WI38 (cell line): ENCODE measurements at regions not wholly inside any gene's neighbourhood (a gene's known extent, or its start where the extent isn't known, plus 50 kb on each side); places are given as distances from the start of the nearest gene placed in this dataset.
A peak's percentile ranks its signal among the peaks of the same experiment; 100 is the strongest.

ENCODE experiments used
- H3K4me3 ChIP-seq: 2 replicates; pipeline ENCODE4 v1.5.1; 2011; ENCODE audit warnings: low read depth, mild to moderate bottlenecking, control low read depth, low read length
- TF ChIP-seq, protein P1 (sequence below): IDR thresholded peaks from 2 replicates; pipeline ENCODE4 v1.5.1; 2012; ENCODE audit warnings: low read depth, mild to moderate bottlenecking, control low read depth, low read length

- no peak overlapping the region for H3K4me3 ChIP-seq
- TF ChIP-seq, protein P1, sequence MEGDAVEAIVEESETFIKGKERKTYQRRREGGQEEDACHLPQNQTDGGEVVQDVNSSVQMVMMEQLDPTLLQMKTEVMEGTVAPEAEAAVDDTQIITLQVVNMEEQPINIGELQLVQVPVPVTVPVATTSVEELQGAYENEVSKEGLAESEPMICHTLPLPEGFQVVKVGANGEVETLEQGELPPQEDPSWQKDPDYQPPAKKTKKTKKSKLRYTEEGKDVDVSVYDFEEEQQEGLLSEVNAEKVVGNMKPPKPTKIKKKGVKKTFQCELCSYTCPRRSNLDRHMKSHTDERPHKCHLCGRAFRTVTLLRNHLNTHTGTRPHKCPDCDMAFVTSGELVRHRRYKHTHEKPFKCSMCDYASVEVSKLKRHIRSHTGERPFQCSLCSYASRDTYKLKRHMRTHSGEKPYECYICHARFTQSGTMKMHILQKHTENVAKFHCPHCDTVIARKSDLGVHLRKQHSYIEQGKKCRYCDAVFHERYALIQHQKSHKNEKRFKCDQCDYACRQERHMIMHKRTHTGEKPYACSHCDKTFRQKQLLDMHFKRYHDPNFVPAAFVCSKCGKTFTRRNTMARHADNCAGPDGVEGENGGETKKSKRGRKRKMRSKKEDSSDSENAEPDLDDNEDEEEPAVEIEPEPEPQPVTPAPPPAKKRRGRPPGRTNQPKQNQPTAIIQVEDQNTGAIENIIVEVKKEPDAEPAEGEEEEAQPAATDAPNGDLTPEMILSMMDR: no peak
Measured at GRCh38 chr7:91633013-91633441, 247.5 kb downstream of the MTERF1 start.

- H3K4me3 ChIP-seq: no peak overlapping the region
- TF ChIP-seq, protein P1: no peak
Measured at GRCh38 chr7:91634485-91635177, 245.9 kb downstream of the MTERF1 start.

DNA sequence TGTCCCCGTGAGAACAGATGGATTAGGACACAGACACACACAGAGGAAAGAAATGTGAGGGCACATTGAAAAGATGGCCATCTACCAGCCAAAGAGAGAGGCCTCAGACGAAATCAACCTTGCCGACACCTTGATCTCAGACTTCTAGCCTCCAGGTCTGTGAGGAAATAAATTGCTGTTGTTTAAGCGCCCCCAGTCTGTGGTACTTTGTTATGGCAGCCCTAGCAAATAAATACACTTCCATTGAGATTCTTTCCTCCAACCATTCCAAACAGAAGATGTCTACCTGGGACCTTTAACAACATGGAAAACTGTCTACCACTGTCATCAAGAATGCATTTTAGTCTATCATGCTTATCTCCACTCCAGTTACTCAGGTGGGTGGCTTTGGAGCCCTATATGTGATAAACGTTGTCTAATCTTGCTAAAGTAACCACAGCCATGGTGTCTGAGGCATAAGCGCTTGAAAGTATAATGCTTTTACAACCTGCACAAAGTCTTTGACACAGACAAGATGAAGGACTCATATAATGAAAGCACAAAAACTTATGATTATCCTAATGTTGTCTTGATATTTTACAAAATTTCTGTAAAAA, 244.3 kb downstream of the MTERF1 start:
- no peak overlapping the region for H3K4me3 ChIP-seq
- TF ChIP-seq, protein P1: peak; percentile 13; the same call in 1 of the 2 replicates

- TF ChIP-seq, protein P1: no peak
- H3K4me3 ChIP-seq: no peak overlapping the region
Measured at GRCh38 chr7:91636728-91637127, 243.8 kb downstream of the MTERF1 start.

GRCh38 chr7:91644256-91644655, 236.2 kb downstream of the MTERF1 start:
- TF ChIP-seq, protein P1: no peak
- H3K4me3 ChIP-seq: no peak overlapping the region

DNA sequence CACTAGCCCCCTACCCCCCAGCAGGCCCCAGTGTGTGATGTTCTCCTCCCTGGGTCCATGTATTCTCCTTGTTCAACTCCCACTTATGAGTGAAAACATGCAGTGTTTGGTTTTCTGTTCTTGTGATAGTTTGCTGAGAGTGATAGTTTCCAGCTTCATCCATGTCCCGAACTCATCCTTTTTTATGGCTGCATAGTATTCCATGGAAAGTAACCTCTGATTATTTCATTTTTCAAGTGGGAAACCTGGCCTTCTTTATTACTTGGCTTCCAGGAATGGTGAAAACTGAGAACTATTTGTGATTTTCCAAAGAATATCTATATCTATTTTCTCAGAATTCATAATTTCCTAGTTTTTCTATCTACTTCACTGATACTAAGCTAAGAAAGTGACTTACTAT, 235.0 kb downstream of the MTERF1 start:
- TF ChIP-seq, protein P1: no peak

DNA sequence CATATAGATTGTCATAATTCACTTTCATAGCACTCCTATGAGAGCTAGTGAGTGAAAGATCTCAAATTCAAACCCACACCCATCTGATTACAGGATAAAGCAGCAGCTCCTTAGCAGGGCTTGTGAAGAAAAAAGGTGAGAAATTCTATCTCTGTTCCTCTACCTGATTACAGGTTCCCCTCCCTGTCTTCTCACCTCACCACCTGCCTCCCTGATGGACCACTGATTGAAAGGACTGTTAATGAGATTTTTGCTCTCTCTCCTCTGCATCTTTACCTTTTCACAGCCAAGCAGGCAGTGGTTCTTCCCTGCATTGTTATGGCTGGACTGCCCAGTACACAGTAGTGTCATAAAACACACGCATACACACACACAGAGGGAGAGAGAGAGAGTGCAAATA, 228.5 kb downstream of the MTERF1 start:
- H3K4me3 ChIP-seq: no peak overlapping the region
- TF ChIP-seq, protein P1: no peak

More for the DNA sequence above, 235.0 kb downstream of the MTERF1 start:
- H3K4me3 ChIP-seq: no peak overlapping the region
